Lower leg skin (tissue), 4 donors: ENCODE measurements at regions not wholly inside any gene's neighbourhood (a gene's known extent, or its start where the extent isn't known, plus 50 kb on each side); places are given as distances from the start of the nearest gene placed in this dataset.

Source experiments
- DNase-seq, 2 donors: peaks; one replicate each; pipeline ENCODE4 v3.0.0-alpha.2; 2019; ENCODE audit warnings: low spot score in 2 of 2
- H3K4me3 ChIP-seq: fragments of 200-600 bp; sonication (generic); 2 replicates; pipeline ENCODE4 v1.5.1; 2017; ENCODE audit warnings: mild to moderate bottlenecking, low read depth; ENCODE audit not compliant: poor library complexity, severe bottlenecking
- POLR2A ChIP-seq, 2 donors: fragments of 450-650 bp; IDR thresholded peaks; one replicate each; pipeline ENCODE4 v1.6.1; 2016 to 2017; ENCODE audit warnings: antibody characterized with exemption in 2 of 2, mild to moderate bottlenecking in 1 of 2, moderate library complexity in 1 of 2
- WGBS, 2 donors: methylation state at CpG; one replicate each; pipeline ENCODE4 v1.1.5; 2018; 5-methylcytosine and 5-hydroxymethylcytosine counted together
- intact Hi-C: fragments of 100-400 bp; cut with DNase I; formaldehyde crosslinking; loops from one replicate; pipeline ENCODE4 v1.15.0; 2023; ENCODE audit warnings: low total_unique reads
- TF ChIP-seq, protein P1 (sequence below), 3 donors: fragments of 450-650 bp; IDR thresholded peaks; one replicate each; pipeline ENCODE4 v1.5.1; 2016; ENCODE audit warnings: antibody characterized with exemption in 3 of 3, mild to moderate bottlenecking in 3 of 3, moderate library complexity in 2 of 3

DNA sequence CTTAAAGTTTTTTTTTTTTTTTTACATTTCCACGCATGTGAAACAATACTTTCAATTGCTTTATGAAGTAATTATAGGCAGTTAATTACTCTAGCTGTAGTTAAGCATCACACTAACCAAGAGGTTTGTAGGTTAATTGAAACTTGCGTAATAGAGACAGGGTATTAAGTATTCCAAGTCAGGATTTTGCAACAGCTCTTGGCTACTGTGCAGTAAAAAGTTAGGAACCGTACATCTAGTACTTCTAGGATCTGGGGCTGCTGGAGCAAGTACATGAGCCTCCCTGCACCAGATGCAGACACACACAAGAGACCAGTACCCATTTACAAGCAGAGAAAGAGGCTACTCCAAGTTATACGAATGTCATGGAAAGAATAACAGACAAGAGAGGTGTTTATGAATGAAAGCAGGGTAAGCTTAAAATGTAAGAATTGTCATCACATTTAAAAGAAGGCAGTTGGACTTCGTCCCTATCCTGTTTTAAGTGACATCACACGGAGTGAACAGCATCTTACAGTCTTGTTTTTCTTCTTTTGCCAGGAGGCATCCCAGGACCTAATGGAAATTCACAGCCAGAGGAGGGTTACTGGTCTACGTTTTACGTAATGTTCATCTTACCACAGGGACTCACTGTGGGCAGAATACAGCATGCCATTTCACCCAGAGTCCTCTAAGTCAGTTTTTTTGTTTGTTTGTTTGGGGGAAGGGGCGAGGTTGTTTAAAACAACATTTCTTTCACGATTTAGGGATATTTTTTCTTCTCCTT lies 379.6 kb upstream of the PSMD7 start:
- WGBS, 2 donors, result 55 to 56% methylated on average over 10 of the region's 10 CpGs
- DNase-seq, result no peak
- H3K4me3 ChIP-seq, result no peak overlapping the region
- TF ChIP-seq, protein P1, sequence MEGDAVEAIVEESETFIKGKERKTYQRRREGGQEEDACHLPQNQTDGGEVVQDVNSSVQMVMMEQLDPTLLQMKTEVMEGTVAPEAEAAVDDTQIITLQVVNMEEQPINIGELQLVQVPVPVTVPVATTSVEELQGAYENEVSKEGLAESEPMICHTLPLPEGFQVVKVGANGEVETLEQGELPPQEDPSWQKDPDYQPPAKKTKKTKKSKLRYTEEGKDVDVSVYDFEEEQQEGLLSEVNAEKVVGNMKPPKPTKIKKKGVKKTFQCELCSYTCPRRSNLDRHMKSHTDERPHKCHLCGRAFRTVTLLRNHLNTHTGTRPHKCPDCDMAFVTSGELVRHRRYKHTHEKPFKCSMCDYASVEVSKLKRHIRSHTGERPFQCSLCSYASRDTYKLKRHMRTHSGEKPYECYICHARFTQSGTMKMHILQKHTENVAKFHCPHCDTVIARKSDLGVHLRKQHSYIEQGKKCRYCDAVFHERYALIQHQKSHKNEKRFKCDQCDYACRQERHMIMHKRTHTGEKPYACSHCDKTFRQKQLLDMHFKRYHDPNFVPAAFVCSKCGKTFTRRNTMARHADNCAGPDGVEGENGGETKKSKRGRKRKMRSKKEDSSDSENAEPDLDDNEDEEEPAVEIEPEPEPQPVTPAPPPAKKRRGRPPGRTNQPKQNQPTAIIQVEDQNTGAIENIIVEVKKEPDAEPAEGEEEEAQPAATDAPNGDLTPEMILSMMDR (IDR thresholded peaks at IDR 0.05), result no peak
- no peak for TF ChIP-seq POLR2A (IDR thresholded peaks at IDR 0.05)
- intact Hi-C loops, result no loop called here

DNA sequence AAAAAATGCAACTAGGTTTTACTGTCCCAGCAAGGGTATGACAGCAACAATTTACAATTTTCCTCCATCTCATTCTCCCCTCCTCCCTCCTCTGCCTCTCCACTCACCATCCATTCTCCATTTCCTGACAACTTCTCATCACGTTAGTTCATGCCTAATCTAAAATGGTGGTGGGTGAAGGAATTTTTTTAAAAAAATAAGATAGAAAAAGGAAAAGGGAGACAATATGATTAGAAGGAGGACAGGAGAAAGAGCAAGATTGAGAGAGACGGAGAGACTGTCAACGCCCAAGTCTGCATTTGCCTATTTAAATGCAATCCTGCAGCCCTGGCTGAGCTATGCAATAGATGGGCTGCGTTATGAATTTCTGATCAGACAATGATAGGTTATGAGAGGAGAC lies 380.7 kb upstream of the PSMD7 start:
- intact Hi-C loops, result no loop called here
- no peak for DNase-seq
- 45 to 46% methylated on average over 4 of the region's 4 CpGs for WGBS, 2 donors
- TF ChIP-seq POLR2A (IDR thresholded peaks at IDR 0.05), result no peak
- TF ChIP-seq, protein P1 (IDR thresholded peaks at IDR 0.05), result no peak
- H3K4me3 ChIP-seq, result no peak overlapping the region

DNA sequence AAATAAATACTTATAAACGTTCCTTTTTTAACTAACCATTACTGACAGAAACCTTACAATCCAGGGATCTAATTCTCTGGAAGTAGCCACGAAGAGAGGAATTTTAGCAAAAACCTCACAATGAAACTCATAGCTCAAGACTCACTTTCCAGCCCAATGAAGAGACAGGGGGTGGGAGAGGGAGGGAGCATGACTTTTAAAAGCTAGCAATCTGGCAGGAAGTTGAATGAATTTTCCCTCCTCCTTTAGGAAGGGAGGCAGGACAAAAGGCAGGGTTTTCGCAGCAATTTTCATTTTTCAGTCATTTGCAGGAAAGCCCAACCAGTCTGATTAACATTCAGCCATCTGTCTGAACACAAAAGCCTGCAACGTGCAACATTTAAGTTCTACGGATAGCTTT lies 381.5 kb upstream of the PSMD7 start:
- TF ChIP-seq, protein P1 (IDR thresholded peaks at IDR 0.05), result no peak
- TF ChIP-seq POLR2A (IDR thresholded peaks at IDR 0.05), result no peak
- DNase-seq, result no peak
- WGBS, 2 donors, result 41 to 46% methylated on average over 5 of the region's 5 CpGs
- intact Hi-C loops, result no loop called here
- no peak overlapping the region for H3K4me3 ChIP-seq

DNA sequence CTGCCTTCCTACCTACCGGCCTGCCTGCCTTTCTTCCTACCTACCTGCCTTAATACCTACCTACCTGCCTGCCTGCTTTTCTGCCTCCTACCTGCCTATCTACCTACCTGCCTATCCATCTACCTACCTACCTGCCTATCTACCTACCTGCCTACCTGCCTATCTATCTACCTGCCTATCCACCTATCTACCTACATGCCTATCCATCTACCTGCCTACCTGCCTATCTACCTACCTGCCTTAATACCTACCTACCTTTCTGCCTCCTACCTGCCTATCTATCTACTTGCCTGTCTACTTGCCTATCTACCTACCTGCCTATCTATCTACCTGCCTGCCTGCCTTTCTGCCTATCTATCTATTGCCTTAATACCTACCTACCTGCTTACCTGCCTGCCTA lies 383.8 kb upstream of the PSMD7 start:
- no peak for DNase-seq
- no peak overlapping the region for H3K4me3 ChIP-seq
- no peak for TF ChIP-seq POLR2A (IDR thresholded peaks at IDR 0.05)
- TF ChIP-seq, protein P1 (IDR thresholded peaks at IDR 0.05), result no peak
- WGBS, 2 donors, result 89 to 96% methylated on average over 1 of the region's 1 CpG
- intact Hi-C loops, result no loop called here

DNA sequence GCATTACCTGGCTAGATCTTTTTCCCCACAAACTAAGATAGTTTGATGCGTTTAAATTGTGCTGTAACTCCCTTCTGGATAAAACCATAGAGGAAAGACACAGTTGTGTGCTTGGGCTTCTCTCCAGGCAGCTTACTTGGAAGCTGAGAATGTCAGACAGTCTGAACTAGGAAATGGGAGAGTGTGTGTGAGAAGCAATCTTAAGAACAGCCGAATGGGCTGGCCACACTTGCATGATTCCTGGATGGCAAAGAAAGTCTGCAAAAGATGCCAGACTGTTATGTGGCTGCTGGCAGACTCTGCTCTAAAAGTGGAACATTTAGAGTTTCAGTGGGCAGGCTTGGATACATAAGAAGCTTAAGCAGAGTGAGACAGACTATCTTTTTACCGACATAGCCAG lies 384.3 kb upstream of the PSMD7 start:
- H3K4me3 ChIP-seq, result no peak overlapping the region
- intact Hi-C loops, result no loop called here
- TF ChIP-seq, protein P1 (IDR thresholded peaks at IDR 0.05), result no peak
- 70 to 79% methylated on average over 3 of the region's 3 CpGs for WGBS, 2 donors
- DNase-seq, result no peak

DNA sequence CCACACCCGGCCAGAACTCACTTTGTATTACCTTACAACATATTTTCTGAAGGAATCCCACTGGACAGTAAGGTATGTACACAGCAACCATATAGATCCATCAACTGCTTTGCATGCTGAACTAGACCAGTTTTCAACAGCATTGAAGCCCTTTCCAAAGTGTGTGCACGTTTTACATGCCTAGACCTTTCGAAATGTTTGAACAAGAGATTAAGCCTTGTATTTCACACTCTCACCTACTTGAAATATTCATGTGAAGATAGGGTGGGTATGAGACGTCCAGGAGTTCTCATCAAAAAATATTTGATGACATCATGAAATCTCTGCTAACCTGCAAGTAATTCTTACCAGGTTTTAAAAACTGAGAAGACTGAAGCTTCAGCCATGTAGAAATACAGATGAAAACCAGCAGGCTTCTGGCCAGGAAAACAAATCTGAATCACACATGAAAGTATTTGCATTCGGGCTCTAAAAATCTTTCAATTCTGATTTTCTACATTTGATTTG lies 387.0 kb upstream of the PSMD7 start:
- no peak for DNase-seq
- WGBS, 2 donors, result 66% methylated on average over 5 of the region's 5 CpGs
- no peak overlapping the region for H3K4me3 ChIP-seq
- intact Hi-C loops, result no loop called here
- TF ChIP-seq POLR2A (IDR thresholded peaks at IDR 0.05), result no peak
- TF ChIP-seq, protein P1 (IDR thresholded peaks at IDR 0.05), result no peak
